ENCODE measurements at regions not wholly inside any gene's neighbourhood (a gene's known extent, or its start where the extent isn't known, plus 50 kb on each side); places are given as distances from the start of the nearest gene placed in this dataset.

- H3K9me3 ChIP-seq: no peaks in the 10 kb centered on the region
- WGBS (ENCODE audit: low lambda C conversion rate): 84% methylated on average over 11 of the region's 11 CpGs
- no peak overlapping the region for H3K4me3 ChIP-seq (ENCODE audit: low read depth in 2 of 2, low read length in 1 of 2)
- TF ChIP-seq SIN3A (IDR thresholded peaks at IDR 0.05; ENCODE audit: borderline replicate concordance, low read depth, low read length) (no peak), USF1 (IDR thresholded peaks at IDR 0.05; ENCODE audit: borderline replicate concordance, low read depth) (no peak)
- no peak overlapping the region; the same call in 1 of the 2 replicates for H3K4me2 ChIP-seq
- no peaks in the 10 kb centered on the region for H4K20me1 ChIP-seq (ENCODE audit: insufficient read depth)
- H3K27ac ChIP-seq (ENCODE audit: low read depth in 2 of 2, low read length in 1 of 2): no peak overlapping the region
- DNase-seq: no peak
- no peaks in the 10 kb centered on the region for H3K27me3 ChIP-seq (ENCODE audit: insufficient read depth)
- no peaks in the 10 kb centered on the region for H3K79me2 ChIP-seq (ENCODE audit: insufficient read depth)
- CTCF ChIA-PET: interaction anchor here (0.8 to 1.5 kb wide), 3 partner anchors 15 to 108 kb away, joined by 3 to 5 read pairs (median 4); no protein-coding TSS in a partner anchor
- no peaks in the 10 kb centered on the region for H3F3A ChIP-seq (replicated peaks; ENCODE audit: insufficient read depth)
- H3K4me1 ChIP-seq (ENCODE audit: control insufficient read depth in 1 of 2, insufficient read depth in 2 of 2, low read depth in 1 of 2, low read length in 1 of 2): peaks cover 13 to 15% of the 10 kb centered on the region in 2 experiments
- H2AFZ ChIP-seq (ENCODE audit: low read depth): no peak overlapping the region
- no peak overlapping the region for H3K9ac ChIP-seq
- H3K9me2 ChIP-seq: no peaks in the 10 kb centered on the region
- POLR2A ChIA-PET: no interaction called here
- H3K36me3 ChIP-seq (replicated peaks in 1 of 2; ENCODE audit: control insufficient read depth in 1 of 2, insufficient read depth in 2 of 2, low read length in 1 of 2): no peaks in the 10 kb centered on the region
Observed at GRCh38 chr14:31965071-31965734, 111.9 kb upstream of the ARHGAP5 start.

GRCh38 chr14:31965735-31966598, 111.1 kb upstream of the ARHGAP5 start:
- Histone ChIP-seq H3K9me2 (no peaks in the 10 kb centered on the region), H4K20me1 (ENCODE audit: insufficient read depth) (no peaks in the 10 kb centered on the region), H3F3A (replicated peaks; ENCODE audit: insufficient read depth) (no peaks in the 10 kb centered on the region), H3K9me3 (0 out of 2 replicates have a peak, but pooled peaks cover 3% of the 10 kb centered on the region), H3K9ac (no peak overlapping the region), H3K4me3 (ENCODE audit: low read depth in 2 of 2, low read length in 1 of 2) (no peak overlapping the region), H3K79me2 (ENCODE audit: insufficient read depth) (no peaks in the 10 kb centered on the region), H3K4me2 (no peak overlapping the region; the same call in 1 of the 2 replicates), H3K27ac (ENCODE audit: low read depth in 2 of 2, low read length in 1 of 2) (no peak overlapping the region), H3K36me3 (replicated peaks in 1 of 2; ENCODE audit: control insufficient read depth in 1 of 2, insufficient read depth in 2 of 2, low read length in 1 of 2) (no peaks in the 10 kb centered on the region), H3K27me3 (ENCODE audit: insufficient read depth) (no peaks in the 10 kb centered on the region), H2AFZ (ENCODE audit: low read depth) (no peak overlapping the region), H3K4me1 (ENCODE audit: control insufficient read depth in 1 of 2, insufficient read depth in 2 of 2, low read depth in 1 of 2, low read length in 1 of 2) (peaks cover 13 to 15% of the 10 kb centered on the region in 2 experiments)
- ChIA-PET POLR2A (no interaction called here), CTCF (interaction anchor here (1.1 kb wide), 1 partner anchor 39 kb away, joined by 4 read pairs; no protein-coding TSS in a partner anchor)
- no peak for TF ChIP-seq POLR2AphosphoS5 (IDR thresholded peaks at IDR 0.05; ENCODE audit: low read depth, low read length)
- no peak for TF ChIP-seq EZH2phosphoT487 (IDR thresholded peaks at IDR 0.05; ENCODE audit: borderline replicate concordance, low read depth)
- no peak for TF ChIP-seq USF1 (IDR thresholded peaks at IDR 0.05; ENCODE audit: borderline replicate concordance, low read depth)
- no peak for DNase-seq
- WGBS (ENCODE audit: low lambda C conversion rate): 74% methylated on average over 6 of the region's 9 CpGs
